Hypothalamus (tissue), 51 donors: ENCODE measurements at regions not wholly inside any gene's neighbourhood (a gene's known extent, or its start where the extent isn't known, plus 50 kb on each side); places are given as distances from the start of the nearest gene placed in this dataset.
"Not testable (repeated sequence)": the region's sequence is repeated elsewhere in the genome, so short reads cannot be mapped to it uniquely, and the experiment has no call there.

Experiments
- DNase-seq, 51 donors: peaks; one replicate each; lab custom pipeline; 2025; lab: John Stamatoyannopoulos, UW

DNA sequence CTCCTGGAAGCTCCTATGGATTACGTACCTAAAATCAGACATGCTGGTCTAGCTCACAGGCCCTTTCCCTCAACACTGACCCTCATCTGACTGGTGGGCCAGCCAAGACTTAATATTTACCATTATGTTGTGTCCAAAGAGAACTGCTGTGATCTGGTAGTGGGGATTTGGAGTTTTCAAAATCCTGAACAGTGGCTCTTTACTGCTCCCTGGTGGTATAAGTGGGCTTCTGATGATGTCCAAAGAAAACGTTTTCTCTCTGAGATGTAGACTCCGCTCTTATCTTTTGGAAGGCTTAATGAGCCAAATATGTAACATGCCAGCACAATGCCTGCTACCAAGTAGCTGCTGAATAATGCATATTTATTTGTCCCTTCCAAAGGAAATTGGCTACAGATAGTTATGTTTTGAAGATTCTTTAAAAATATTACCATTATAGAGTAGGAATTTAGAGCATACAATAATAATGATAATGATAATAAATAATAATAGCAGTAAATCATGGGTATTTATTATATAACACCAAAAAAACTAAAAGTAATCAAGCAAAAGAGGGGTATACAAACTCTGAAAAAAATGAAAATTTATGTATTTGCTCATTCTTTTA lies 406.6 kb upstream of the TNC start:
- peak in 11 of 51 donors; percentile 2 to 60 (median 25) for DNase-seq

DNA sequence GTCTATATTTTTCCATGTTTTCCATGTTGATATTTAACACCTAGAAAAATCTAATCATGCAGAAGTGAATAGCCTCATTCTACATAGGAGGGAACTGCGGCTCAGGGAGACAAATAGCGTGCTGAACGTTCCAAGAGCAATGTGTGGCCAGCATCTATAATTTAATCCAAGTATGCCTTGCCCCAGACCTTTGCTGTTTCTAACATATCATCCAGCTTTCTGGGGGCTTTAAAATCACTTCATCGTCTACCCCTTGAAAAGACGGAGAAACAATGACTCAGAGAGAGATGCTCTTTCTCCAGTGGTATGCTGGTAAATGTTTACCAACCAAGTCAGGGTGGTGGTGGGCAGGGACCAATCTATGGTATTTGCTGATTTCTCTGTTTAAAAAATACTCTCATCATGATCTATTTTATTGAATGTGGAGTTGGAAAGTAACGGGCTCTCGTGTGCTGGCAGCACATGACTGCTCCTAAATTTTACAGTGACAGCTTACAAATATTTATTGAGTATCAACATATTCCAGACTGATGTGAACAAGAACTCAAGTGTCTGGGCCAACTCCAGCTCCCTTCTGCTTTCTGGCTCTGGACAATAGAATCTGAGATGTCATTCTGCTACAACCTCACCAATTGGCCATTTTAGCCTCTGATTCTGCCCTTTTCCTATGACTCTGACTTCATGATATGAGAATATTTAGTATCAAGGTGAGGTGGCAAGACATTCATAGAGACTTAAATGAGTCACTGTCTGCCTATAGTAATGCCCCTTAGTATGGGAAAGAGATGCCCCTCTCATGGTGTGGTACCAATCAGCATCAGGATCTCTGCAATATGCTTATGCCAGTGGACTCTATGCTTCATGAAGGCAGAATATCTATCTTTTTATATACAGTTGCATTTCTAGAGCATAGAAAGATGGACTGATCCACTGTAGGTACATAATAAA lies 407.4 kb upstream of the TNC start:
- no peak for DNase-seq

DNA sequence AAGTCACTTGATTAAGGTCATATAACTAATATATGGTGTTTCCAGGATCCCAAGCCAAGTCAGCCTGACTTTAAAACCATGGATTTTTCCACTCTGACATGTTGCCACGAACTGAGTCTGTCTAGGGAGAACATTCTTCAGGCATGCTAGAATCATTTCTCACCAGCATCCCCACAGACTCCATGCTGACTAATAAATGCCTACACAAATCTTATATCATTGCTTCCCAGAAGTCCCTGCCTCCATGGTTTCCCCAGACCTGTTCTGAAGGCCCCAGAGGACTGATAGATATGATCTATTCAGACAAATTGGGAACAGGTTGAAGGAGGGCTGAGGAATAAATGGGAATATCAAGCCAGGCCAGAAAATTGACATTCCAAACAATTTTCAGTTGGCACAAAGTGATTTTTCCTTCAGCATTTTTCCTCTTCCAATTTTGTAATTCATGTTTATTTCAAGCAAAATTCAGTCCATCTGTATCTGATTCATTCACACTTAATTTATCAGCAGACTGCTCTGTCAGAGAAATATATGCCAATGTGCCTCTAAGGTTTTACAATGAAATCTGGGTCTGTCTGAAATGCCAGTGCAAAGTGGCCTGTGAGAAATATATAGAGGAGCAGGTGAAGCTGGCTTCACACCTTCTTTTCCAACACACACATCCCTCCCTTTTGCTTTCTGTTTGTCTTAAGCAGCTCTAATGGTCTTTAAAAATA lies 413.6 kb upstream of the TNC start:
- no peak for DNase-seq

DNA sequence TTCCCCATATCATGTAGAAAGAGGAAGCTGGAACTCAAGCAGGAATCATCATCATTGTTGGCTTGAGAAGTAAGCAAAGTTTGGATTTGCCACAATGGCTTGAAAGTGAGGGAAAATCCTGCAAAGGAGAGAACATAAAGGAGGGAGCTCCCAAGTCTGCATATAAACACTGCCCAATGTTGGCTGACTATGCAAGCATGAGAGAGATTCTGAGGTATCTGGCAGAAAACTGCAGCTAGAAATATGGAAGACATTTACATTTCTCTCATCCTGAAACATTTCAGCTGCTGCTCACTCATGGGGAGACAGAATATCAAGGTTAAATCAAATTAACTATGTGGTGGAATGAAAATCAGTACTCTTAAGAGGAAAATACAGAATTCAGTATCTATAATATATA lies 415.6 kb upstream of the TNC start:
- no peak for DNase-seq

DNA sequence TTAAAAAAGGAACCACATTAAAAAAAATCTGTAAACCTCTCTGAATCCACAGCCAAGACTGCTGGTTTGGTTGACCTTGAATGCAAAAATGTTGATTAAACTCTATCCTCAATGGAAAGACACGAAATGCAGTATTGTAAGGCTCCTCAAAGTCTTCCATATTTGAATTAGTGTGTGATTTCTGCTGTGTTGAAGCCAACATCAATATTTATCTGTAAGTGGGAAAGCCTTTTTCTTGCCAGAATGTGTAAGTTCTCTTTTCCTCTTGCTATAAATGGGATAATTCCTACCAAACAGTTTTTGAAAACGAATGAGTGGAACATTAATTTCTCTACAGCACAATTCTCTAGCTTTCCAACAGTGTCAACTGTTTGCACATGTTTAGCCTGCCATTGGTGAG lies 422.1 kb upstream of the TNC start:
- DNase-seq: no peak

DNA sequence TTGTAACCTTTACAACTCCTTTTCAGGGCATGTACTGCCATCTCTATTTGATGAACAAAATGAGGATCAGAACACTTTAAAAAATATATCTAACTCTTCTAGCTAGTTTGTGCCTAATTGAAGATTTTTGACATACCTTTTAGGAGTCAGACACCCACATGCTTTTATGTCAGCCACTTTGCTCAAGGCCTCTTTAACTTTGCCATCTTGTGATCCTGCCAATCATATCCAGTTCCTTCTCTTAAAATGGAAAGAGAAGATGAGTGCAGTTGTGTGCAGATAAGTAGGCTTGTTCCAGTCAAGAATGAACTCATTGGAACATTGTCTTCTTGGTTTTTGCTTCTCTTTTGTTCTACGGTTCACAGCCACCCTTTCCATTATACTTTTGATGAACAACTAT lies 425.6 kb upstream of the TNC start:
- DNase-seq: no peak

DNA sequence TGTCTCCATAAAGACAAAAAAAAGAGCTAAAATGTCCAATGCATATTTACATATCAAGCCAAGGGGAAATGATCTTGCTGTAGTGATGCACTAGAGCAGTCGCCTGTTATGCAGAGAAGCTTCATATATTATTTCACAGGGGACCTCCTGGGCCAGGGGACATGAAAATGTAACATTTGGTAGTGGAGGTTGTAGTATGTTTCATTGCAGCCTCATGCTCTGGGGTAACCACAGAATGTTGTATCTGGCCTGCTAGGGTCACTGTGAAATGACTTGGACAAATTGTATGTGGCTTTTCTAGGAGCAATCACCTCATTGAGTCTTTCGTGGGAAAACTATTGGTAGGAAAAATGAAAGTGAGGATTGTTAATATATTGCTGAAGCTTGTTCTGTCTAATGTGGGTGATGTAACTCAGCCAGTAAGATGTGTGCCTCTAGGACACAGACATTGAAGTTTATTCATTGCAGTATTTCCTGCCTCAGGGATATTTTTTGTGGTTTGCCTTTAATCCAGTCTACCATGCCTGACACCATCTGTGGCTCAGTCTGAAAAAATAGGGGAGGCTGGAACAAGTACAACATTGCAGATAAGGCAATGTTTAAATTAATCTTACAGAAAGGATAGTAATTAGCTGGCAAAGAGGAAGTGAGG lies 430.8 kb upstream of the TNC start:
- DNase-seq: no peak

DNA sequence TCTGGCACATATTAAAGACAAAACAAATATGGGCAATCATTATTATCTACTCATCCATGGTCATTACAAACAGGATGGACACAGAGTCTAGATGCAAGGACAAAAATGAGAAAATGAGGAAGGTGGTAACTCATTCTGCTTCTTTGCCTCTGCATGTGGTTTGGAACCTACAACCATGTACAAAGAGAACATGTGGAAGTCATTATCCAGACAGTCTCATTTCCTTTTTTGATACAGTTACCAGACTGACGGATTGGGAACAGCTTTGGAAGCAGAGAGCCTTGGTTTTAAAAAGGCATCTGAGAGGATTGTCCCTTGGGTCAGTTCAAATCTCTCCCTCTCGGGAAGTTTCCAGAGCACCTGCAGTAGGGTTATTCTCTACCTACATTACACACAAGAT lies 433.4 kb upstream of the TNC start:
- DNase-seq: no peak

DNA sequence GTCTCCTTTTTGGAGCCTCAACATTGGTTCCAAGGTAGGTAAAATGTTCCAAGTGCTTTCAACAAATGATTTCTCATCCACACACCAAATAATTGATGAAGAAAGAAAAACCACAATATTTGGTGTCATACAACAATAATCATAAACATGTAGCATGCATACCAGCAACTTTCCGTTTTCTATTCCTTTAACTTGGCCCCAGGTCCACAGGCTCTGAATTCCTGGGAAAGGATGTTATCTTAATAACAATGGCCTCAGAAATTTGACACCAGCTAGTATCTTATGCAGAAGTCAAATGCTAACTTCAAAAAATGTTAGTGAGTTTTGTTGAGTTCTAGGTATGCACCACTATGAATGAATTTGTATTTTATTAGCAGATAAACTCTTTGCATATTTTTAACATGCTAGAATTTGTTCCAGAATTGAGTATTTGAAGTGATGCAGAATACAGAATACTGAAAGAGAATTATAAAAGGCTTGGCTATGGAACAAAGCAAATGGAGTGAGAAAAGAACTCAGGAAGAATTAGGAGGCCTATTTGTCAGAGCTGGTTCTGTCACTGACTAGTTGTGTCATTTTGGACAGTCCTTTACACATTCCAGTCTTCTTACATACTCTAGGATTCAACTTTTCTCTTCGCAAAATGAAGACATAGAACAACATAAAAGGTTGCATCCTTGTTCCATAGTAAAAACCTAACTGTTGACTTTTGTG lies 435.3 kb upstream of the TNC start:
- no peak for DNase-seq

DNA sequence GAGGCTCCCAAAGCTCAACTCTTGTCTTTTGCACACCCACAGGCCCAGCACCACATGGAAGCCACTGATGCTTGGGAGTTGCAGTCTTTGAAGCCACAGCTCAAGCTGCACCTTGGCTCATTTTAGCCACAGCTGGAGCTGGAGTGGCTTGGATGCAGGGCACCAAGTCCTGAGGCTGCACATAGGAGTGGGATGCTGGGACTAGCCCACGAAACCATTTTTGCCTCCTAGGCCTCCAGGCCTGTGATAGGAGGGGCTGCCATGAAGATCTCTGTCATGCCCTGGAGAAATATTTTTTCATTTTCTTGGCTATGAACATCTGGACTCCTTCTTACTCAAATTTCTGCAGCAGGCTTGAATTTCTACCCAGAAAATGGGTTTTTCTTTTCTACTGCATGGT lies 438.5 kb upstream of the TNC start:
- DNase-seq: no peak

DNA sequence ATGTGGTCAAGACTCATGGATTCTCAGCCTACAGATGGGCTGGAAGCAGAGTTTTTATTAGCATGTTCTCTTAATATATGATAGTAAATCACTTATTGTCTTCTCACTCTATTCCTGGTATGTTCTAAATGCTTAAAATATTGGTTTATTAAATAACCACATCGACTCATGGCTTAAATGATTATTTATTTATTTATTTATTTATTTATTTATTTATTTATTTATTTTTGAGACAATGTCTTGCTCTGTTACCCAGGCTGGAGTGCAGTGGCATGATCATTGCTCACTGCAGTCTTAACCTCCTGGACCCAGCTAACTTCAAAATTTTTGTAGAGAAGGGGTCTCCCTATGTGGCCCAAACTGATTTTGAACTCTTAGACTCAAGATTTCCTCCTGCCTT lies 457.2 kb upstream of the TNC start:
- no peak for DNase-seq

DNA sequence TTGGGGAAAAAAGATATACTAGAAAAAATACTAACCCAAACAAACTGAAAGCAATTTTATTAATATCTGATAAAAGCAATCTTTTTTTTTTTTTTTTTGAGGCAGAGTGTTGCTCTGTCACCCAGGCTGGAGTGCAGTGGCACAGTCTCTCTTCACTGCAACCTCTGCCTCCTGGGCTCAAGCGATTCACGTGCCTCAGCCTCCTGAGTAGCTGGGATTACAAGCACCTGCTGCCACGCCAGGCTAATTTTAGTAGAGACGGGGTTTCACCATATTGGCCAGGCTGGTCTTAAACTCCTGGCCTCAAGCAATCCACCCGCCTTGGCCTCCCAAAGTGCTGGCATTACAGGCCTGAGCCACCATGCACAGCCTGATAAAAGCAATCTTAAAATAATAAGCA lies 467.5 kb upstream of the TNC start:
- not testable (repeated sequence) for DNase-seq

DNA sequence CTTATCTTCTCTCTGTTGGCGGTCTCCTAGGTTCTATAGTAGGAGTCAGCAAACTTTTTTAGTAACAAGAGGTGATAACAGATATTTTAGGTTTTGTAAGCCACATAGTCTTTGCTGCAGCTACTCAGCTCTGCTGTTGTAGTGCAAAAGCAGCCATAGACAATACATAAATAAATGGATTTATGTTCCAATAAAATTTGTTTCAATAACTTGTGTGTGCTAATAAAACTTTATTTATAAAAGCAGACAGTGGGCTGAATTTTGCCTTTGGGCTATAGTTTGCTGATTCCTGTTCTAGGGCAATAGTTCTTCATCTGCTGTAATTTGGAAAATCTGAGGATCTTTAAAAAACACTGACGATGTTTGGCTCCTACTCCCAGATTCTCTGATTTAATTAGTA lies 469.4 kb upstream of the TNC start:
- no peak for DNase-seq

DNA sequence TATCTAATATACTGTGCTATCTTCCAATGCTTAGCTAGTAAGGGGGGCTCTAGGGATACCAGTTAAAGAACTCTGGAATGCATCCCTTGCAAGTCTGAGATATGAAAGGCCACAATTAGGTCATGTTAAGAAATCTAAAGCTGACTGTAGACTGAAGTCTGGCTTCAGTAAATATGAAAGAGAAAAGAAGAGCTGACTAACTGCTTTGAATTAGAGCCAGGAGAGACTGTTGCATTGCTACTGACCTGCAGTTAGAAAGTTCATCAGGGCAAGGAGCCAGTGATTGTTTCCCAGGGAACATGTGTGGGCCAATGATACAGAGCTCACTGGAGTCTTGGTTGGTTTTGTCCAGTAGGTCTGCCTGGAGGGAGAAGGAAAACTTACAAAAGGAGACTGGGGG lies 472.1 kb upstream of the TNC start:
- no peak for DNase-seq

DNA sequence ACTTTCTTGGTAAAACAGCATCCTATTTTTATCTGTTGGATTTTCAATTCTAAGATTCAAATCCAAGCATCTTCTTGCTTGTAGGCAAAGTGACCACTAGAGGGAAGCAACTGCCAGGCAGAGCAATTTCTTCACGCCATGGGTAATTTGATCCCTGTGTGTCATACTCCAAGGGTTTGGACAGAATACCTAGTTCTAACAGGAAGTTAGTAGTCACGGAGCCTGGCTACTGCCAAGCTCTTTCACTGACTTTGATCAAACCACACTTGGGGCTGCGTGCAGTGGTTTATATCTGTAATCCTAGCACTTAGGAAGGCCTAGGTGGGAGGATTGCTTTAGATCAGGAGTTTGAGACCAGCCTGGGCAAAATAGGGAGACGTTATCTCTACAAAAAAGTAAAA lies 473.6 kb upstream of the TNC start:
- DNase-seq: peak in 14 of 51 donors; percentile 1 to 52 (median 13)

DNA sequence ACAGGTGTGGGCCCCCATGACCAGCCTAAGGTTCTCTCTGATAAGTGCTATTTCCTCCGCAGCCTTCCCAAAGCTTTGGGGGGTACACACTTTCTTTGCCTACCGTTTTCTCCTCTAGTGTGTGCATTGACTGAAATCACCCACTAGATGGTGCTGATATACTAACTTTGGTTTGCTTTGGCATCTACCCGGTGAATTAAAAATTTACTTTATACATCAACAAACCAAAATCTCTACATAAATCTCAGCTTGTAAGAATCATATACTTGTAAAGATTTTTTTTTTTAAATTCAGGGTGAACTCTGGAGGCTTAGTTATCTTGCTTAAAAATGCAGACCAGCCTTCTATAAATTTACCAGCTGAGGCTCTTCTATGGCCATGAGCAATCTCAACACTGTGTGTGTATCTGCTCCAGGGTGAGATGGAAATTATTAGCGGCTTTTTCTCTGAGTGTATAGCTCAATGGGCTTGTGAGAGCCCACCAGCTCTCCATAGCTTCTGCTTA lies 475.7 kb upstream of the TNC start:
- peak in 7 of 51 donors; percentile 1 to 40 (median 7) for DNase-seq

DNA sequence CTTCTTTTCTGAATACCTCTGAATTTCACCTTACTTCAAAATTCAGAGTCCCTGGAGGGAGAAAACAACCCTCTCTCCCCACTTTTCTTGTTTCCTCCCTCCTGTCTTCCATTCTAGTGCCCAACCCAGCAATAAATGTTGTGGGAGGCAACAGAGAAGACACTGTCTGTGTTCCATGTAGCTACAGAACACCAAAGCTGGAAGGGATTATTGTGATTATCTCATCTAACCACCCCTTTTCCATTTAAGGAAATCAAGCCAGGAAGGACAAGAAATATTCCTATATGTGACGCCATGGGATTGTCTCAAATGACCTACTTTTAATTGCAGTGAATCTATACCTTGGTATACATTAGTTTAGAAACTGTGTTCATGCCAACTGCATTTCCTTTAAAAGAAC lies 476.6 kb upstream of the TNC start:
- no peak for DNase-seq

DNA sequence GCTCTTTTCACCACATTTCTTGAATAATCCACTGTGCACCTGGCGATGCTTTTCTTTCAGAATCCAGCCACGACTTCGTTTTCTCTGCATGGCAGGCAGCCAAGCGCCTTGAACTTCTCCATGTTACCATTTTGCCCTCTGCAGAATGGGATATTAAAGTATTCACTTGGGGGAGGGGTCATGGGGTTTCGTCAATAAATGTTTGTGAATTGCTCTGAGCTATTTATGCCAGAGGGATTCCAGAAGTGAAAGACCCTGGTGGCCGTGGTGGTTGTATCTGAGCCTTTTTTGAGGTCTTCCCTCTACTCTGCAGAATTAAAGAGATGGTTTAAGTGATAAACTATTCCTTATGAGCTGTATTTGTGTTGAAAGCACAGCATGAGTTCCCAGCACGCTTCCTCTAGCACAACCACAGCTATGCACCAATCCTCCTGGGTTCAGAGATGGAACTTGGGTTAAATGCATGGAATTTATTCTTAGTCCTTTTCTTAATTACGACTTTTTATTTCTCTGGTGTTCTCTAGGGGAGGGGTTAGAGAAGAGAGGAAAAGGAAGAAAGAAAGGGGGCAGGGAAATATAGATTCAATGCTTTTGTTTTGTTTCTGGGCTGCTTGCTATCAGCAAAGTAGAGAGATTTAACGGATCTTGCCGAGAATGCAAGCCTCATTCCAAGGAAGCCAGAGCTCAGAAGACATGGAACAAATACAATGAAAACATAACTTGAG lies 478.2 kb upstream of the TNC start:
- DNase-seq: no peak

DNA sequence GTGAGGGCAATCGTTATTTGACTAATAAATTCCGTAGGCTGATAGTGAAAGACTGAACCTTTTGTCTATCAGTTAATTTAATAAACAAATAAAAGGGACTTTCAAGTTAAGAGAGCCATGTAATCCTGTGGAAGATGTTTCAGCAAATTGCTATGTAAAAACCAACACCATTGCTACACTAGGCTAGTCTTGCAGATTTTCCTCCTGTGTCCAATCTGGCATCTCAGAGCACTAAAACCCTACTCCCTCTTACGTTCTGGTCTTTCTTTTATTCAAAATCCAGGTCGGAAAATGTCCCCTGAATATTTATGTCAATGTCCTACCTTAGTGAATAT lies 478.8 kb upstream of the TNC start:
- no peak for DNase-seq
